HG02678 (cell line): ENCODE measurements at regions not wholly inside any gene's neighbourhood (a gene's known extent, or its start where the extent isn't known, plus 50 kb on each side); places are given as distances from the start of the nearest gene placed in this dataset.

Experiments
- ATAC-seq: cut with Tn5 transposase; IDR thresholded peaks from one replicate; pipeline ENCODE4 v1.9.1; 2021; ENCODE audit warnings: mild to moderate bottlenecking, moderate library complexity; ENCODE audit not compliant: unreplicated experiment

DNA sequence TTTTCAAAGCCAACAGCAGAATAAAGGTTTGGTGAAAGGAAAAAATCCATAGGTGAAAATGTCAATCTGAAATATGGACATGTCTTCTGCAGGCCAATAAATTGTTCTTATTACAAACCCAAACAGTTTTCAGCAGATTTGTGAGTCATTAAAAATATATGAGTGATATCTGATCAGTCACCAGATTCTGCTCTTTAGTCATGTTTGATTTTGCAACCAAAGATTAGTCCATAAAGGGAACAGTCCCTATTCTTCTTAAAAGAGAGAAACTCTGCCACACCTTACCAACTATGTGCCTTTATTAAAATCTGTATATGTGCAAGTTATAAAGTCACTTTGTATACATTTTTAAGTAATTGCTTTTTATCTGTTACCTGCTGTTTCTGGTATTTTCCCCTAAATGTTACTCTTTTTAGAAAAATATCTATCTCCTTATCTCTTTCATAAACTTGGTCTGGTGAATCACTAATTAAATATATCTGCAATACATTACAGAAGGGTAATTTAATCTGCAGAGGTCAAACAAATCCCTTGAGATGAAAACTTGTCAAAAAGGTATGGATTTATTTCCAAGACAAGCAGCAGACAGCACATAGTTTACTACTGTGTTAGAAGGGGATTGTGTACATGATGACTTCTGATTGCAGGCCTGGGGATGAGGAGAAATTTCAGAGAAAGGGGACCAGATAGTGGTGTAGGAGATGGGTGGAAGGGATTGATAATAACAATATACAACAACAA lies 322.9 kb upstream of the NWD2 start:
- no peak for ATAC-seq

DNA sequence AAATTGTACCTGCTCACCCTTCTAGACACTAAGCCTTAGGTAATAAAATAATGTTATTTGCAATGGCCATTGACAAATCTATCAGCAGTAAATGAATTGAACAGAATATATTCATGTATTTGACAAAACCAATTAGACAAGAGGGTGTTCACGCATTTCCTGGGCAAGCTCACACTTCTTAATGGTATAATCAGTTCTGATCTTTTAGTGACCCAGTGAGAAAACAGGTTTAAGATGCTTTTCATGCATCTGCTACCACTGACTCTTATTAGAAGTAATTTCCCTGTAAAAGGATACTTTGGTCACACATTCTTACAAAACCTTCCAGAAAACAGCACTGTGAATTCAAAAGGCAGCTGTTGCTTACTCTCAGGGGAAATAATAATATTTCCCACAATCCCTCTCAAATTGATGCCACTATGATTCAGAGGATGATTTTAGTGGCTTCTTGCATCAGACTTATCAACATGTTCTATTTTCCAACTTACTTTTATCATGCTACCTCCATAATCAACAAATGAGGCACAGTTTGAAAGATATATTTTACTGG lies 313.9 kb upstream of the NWD2 start:
- no peak for ATAC-seq

DNA sequence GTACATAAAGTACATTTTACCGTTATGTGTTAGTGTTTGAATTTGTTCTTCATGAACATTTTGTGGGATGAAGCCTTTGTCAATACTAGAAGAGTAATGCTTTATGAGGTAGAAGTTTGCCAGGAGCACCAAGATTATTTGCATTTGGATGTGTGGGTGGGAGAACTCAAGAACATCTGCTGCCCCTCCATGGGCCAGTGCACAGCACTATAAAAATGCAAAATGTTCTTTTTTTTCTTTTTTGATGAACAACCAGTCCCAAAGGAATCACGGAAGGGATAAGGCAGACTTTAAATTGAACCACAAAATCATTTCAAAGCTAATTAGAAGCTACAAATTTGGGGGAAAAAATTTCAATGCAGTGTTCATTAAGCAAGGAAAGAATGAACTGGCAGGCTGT lies 300.3 kb upstream of the NWD2 start:
- ATAC-seq = no peak

DNA sequence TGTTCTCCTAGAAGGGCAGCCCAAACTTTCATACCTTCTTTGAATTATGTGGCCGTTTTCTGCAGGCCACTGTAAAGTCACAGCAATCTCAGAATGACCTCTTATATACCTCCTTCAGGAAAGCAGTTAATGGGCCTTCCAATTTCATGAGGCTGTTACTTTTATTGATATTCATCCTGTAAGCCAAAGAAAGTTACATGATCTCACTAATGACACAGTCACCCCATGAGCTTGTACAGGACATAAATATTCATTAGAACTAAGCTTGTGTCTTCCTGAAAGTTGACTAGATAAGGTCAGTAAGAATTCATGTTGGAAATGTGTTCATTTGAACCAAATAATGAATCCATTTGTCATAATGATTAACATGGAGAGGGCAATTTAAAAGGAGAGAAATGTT lies 283.1 kb upstream of the NWD2 start:
- ATAC-seq = no peak

DNA sequence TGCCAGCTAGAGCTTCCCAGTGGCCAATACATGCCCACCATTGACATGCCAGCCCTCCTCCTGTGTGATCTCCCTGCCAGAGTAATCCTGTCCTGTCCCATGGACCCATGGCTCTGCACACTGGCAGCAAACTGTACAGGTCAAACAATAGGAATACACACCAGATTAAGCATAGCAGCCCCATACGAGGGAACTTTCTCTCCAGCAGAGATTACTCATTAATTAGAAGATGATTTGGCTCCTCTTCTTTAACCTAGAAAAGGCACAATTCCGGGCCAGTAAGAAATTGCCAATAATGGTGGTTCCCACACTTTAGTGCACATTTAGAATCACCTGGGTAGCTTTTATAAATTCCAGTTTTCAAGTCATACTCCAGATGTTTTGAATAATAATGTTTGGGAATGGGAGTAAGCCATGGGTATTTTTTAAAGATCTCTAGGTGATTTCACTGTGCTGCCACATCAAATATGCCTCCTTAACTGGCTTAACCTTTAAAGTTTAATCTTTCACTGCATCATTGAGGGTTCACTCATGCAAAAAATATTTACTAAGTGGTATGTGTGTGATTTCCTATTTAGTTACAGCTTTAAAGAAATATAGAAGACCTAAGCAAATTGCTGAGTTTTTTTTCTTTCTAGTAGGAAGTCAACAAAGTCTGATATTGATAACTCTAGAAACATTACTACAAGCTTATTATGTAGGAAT lies 277.6 kb upstream of the NWD2 start:
- ATAC-seq = no peak

DNA sequence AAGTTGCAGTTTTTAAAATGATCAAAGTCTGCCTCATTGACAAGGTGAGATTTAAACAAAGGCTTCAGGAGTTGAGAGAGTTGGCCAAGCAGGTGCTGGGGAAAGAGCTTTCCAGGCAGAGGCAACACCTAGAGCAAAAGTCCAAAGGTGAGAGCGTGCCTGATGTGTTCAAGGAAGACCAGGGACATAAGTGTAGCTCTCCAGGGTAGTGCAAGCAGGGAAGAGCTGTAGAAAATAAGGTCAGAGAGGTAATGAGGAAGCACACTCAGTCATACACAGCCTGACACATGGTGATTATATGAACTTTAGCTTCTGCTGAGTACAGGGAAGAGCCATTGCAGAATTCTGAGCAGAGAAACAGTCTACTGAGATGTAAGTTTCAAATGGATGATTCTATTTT lies 265.0 kb upstream of the NWD2 start:
- ATAC-seq = no peak

DNA sequence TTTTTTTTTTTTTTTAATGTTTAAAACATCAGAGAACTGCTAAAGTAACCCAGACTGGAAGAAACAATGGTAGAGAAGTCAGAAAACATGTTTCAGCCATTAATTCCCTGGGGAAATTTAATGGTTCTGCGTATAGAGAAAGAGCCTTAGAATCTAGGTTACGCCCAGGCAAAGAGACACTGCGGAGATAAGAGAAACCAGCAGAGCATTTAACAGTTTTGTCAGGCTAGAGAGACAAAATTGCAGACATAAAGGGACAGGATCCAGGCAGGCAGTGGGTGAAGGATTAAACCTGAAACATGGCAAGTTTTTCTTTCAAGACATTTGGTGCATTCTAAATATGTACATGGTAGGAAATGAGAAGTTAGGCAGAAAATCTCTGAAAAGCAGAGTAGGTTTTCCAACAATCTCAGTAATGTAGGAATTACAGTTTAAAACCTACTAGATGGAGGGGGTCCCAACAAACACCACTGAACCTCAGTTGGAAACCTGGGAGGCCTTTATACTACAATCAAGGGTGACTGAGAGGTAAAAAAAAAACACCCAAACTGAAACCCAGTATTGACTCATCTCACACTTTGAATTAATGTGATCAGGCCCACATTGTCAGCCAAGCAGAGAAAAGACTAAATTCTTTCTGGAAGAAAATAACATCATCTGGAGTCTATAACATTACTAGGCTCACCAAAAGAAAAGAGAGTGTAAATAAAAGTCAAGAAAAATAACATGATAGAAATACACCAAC lies 254.2 kb upstream of the NWD2 start:
- no peak for ATAC-seq

DNA sequence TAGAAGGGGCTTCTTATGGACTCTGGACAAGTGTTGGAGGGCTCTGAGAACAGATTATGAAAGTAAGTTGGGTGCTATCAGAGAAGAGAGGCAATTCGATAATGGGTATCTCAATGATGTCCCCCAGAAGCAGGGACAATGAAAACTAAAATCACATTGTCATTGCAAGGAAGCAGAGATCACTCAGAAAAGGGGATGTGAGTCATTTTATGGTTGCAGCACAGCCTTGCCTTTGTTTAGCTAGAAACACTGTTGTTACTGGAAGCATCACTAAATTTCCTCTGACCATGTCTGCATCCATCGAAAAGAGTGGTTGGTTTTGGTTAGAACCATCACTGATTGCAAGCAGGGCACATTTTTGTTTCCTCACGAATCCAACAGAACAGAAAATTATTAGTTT lies 246.8 kb upstream of the NWD2 start:
- ATAC-seq = no peak

DNA sequence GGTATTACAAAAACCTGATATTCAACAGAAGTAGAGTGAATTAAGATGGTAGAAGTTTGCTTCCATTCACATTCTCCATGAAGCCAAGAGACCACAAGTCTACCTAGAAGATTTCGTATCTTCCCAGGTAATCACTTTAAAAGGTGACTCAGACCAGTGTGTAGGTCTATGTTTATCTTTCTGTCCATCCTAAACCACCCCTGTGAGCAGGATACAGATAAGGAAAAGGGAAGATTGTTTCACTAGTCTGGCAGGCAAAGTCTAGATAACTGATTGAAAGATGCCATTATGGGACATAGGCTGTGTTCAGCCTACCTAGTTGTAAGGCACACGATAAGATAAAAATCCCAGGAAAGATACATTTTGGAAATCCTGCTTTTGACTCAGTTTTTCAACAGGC lies 244.3 kb upstream of the NWD2 start:
- ATAC-seq = no peak

DNA sequence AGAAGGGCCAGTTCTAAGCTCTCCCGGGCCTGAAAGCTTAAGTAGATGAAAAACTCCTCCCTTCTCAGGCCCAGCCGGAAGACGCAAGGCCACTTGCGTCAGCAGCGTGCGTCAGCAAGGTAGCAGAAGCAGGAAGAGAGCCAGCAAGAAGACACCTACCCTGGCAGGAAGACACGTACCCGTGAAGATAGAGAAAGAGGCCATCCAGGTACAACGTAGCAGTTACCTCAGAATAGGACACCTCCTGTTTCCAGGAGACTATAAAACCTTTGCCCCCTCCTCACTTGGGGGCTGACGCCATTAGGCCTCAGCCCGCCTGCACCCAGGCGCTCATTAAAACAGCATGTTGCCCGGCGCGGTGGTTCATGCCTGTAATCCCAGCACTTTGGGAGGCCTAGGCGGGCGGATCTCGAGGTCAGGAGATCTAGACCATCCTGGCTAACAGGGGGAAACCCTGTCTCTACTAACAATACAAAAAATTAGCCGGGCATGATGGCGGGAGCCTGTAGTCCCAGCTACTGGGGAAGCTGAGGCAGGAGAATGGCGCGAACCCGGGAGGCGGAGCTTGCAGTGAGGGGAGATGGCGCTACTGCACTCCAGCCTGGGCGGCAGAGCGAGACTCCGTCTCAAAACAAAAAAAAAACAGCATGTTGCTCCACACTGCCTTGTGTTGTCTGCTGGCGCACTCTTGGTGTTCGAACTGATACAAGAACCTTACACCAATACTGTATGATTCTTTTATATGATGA lies 242.7 kb upstream of the NWD2 start:
- no peak for ATAC-seq

DNA sequence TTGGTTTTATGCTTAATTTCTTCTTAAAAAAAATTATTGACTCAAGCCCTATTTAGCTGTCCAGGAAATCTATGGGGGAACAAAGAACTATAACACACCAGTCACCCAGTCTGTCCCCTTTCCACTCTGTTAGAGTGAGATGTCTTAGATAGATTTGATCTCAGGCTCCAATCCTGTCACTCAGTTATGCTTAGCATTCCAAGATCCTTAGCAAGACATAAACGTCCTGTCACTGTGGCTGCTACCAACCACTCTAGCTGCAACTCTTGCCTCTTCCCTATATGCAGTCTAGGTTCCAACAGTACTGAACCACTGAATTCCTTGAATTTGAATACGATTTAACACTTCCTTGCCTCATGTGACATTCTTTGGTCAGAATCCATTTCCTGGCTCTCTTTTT lies 241.9 kb upstream of the NWD2 start:
- ATAC-seq = no peak

DNA sequence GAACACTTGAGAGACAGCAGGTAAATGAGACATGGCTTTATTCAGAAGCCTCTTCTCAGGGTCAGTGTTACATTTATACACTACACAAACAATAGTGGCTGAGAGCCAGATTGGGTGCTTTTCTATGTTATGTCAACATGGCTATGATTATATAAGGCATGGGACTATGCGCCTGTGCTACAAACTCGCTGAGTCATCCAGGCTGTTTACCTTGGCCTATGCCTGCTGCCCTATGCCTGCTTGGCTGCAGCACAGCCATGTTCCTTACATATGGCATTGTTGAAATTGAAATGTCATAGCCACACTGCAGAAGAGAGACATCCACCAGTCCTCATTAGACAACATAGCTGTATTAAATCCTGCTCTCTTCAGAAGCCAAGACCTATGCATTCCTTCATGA lies 236.3 kb upstream of the NWD2 start:
- ATAC-seq = no peak

DNA sequence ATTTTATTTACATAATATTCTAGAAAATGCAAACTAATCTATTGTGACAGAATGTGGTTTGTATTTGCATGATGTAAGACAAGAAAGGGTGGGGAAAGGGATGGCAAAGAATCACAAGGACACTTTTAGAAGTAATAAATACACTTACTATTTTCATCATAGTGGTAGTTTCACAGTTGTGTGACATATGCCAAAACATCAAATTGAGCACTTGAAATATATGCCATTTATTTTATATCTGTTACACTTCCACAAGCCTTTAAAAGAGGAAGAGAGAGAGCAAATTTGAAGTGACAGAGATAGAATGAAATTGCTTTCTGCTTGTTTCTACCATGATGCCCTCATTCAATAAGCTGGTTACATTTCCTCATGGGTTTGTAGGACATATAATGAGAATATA lies 230.0 kb upstream of the NWD2 start:
- no peak for ATAC-seq

DNA sequence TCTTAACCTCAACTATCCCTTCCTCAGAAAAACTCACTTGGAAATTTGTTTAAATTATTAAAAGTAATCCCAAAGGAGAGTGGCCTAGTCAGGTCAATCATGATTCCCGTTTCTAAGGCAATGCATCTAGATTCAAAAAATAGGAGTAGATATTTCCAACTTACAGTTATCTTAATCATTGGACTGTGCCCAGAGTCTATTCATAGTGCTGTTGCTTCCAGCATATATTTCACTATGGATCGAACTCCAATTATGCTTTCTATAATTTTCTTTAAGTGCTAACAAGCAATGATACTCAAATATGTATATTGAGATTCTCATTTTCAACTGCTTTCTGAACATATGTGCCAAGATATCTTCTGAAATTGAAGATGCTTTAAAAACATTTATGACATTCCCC lies 229.2 kb upstream of the NWD2 start:
- ATAC-seq = no peak

DNA sequence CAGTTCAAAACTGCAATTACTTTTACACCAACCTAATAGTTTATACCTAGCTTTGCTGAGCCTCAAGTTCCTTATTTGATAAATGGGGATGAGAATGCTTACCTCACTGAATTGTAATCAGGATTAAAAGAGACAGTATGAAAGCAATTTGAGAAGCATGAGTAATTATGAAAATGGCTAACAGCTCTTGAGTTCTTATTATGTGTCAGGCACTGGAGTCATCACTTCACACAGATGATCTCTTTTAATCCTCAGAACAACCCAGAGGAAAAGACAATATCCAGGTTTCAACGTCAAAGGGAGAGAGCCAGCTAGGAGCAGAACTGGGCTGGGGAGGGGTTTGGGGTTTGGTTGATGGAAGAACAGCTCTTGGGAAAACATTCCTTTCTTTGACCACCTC lies 221.0 kb upstream of the NWD2 start:
- no peak for ATAC-seq

DNA sequence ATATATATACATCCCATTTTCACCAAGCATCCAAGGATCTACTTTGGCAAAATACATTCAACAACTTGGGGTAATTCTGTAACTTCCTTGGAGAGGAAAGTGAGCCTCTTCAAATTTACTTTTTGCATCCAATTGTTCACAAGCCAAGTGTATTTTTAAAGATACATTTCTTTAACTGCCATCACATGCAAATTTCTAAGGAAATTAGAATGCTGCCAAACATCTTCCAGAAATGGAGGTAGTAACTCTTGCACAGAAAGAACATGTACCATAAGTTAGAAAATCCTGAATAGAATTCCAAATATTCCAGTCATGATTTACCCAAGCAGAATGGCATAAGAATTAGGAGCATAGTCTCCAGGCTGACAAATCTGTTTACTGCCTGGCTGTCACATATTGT lies 220.5 kb upstream of the NWD2 start:
- ATAC-seq = no peak

DNA sequence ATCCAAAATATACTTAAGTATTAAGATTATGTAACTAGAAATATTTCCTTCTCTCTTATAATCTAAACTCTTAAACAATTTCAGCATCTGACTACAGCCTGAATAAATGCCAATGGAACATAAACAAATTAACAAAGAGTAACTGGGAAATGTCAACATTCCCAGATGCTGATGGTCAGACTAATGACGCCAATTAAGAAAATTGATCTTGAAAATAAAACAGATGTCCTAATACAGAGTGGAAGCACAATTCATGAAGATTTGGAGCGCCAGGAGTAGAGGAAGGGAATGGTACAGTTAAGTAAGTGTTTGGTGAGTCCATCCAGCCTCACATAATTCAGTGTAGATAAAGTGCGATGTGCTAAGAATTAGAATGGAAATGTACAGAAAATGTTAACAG lies 203.7 kb upstream of the NWD2 start:
- ATAC-seq = no peak

DNA sequence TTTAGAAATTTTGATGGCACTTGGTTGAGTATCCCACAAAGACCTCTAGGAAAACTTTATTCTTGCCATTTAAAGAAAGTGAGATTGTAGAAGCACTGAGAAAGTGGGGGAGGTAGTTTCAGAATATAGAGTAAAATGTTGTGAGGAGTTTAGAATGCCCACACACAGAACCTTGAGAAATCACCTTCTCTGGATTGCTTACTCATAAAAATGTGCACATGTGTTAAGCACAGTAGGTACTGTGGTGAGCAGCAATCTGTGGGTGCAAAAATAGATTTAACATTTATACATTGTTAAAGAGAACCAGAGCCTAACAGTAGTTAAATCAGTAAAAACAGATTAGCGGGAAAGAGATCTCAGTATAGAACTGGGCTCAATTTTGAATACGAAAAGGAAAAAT lies 201.2 kb upstream of the NWD2 start:
- ATAC-seq = no peak

DNA sequence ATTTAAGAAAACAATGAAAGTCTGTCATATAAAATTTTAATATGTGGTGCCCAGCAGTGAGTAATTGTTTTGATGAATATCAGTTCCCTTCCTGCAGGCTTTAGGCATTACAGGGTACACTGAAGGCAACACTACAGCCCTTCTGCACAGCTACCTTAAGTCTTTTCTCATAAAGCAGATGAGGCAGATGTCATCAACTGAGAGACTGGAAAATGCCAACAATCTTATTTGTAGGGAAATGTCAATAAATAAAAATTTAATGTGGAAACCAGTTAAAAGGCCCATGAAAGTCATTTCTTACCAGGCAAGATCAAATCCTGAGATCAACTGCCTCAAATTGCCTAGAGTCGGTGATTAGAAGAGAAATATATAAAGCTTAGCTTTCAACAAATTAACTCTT lies 193.4 kb upstream of the NWD2 start:
- no peak for ATAC-seq

DNA sequence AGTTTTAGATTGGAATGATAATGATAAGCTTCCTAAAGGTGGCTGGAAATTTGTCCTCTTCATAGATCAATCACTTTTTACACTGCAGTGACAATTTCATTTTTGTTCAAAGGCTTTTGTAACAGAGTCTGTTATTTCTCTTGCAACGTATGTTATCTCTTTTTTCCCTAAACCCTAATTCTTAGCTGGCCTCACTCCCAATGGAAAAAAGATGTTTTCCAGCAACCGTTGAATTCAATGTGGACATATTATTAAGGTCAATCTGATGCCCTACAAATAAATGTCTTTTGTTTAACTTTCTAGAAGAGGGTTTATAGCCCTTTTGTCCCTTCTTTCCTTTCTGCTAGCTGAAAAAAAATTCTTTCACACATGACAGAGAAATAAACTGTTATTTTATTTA lies 192.7 kb upstream of the NWD2 start:
- no peak for ATAC-seq

DNA sequence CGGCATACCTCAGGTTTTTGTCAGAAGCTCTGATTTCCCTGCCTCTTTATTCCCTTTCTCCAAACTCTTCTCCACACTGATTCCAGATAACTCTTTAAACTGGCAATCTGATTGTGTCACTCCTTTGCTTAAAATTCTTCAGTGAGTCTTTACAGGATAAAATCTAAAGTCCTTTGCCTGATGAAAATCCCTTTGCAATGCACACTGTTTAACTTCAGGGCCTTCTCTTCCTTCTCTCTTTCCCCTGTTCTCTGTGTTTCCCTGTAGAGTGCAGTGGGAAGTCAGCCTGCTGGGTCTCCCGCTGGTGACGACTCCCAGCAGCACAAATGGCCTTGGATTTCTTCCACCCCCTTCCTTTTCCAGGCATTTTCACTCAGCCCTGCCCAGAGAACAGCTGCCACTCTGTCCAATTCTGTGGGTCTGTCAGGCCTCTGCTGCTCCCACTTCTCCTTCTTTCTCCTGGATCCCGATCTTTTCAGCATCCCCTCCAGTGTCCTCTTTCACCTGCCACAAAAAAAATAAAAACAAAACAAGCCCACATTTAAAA lies 189.9 kb upstream of the NWD2 start:
- no peak for ATAC-seq
